ENCODE measurements at regions not wholly inside any gene's neighbourhood (a gene's known extent, or its start where the extent isn't known, plus 50 kb on each side); places are given as distances from the start of the nearest gene placed in this dataset.

DNA sequence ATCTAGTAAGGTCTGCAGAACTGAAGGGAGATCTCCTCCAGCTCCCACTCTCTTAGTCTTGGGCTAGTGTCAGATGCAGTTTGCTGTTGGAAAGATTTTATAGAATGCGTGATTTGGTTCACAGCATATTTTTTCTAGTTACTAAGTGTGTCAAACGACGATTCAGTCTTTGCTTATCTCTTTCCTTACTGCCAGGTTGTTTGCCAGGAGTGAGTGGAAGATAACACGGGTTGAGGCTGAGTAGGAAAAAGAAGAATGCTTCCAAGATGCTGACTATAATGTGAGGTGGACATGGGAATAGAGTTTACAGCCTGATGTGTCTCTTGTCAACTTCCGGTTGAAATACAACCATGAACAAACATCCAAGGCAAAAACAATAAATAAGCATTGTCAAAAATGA is 141.4 kb downstream of the GDAP2 start:
- WGBS (ENCODE audit: extremely low coverage, insufficient coverage, low lambda C conversion rate), result no CpG with 5 or more reads among the region's 5 CpGs
- DNase-seq, result no peak
- Histone ChIP-seq H3K9ac (ENCODE audit: low read length) (no peak overlapping the region), H3K18ac (ENCODE audit: low read length) (no peak overlapping the region), H3K4me3 (ENCODE audit: low read length) (no peak overlapping the region), H3K36me3 (ENCODE audit: control insufficient read depth, insufficient read depth, low read length) (no peaks in the 10 kb centered on the region), H2BK120ac (ENCODE audit: low read depth, low read length) (no peak overlapping the region), H3K56ac (ENCODE audit: low read length) (no peak overlapping the region), H2BK5ac (ENCODE audit: low read length) (no peak overlapping the region), H4K5ac (ENCODE audit: low read length) (no peak overlapping the region), H2AK5ac (ENCODE audit: low read length) (no peak overlapping the region), H3K23ac (ENCODE audit: low read length) (no peak overlapping the region), H3K79me1 (ENCODE audit: low read length) (no peaks in the 10 kb centered on the region), H3K4me1 (ENCODE audit: control insufficient read depth, low read depth, low read length) (no peaks in the 10 kb centered on the region), H2BK15ac (replicated peaks; ENCODE audit: low read depth) (no peak overlapping the region), H3K27ac (ENCODE audit: low read depth, low read length) (no peak overlapping the region), H3K4me2 (ENCODE audit: low read length) (no peak overlapping the region), H4K8ac (ENCODE audit: low read depth, low read length) (no peak overlapping the region), H3K4ac (ENCODE audit: low read depth, low read length) (no peak overlapping the region), H3K27me3 (ENCODE audit: insufficient read depth, low read length, poor library complexity) (no peaks in the 10 kb centered on the region), H3K79me2 (ENCODE audit: control insufficient read depth, insufficient read depth, low read length) (no peaks in the 10 kb centered on the region)

DNA sequence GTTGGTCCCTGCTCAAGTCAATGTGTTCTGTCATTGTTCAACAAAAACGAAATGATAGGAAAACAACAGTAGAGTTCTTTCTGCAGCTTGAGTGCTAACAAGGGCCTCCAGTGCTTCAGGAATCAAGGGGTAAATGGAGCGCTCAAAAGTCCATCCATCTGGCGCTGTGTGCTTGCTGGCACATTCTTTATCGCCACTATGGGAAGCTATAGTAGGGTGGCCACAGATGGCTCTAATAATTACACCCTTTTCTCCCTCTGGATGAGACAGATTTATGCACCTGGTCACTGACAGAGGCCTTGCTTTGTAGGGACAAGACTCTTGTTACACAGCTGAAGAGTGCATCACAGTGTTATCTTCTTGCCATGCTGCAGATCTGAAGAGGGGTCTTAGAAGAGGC is 136.0 kb downstream of the GDAP2 start:
- no peaks in the 10 kb centered on the region for H3K79me2 ChIP-seq (ENCODE audit: control insufficient read depth, insufficient read depth, low read length)
- no peak for DNase-seq
- no peak overlapping the region for H3K23ac ChIP-seq (ENCODE audit: low read length)
- no peak overlapping the region for H2AK5ac ChIP-seq (ENCODE audit: low read length)
- no peaks in the 10 kb centered on the region for H3K79me1 ChIP-seq (ENCODE audit: low read length)
- no peak overlapping the region for H3K56ac ChIP-seq (ENCODE audit: low read length)
- H3K18ac ChIP-seq (ENCODE audit: low read length), result no peak overlapping the region
- no peak overlapping the region for H4K8ac ChIP-seq (ENCODE audit: low read depth, low read length)
- no peaks in the 10 kb centered on the region for H3K4me1 ChIP-seq (ENCODE audit: control insufficient read depth, low read depth, low read length)
- WGBS (ENCODE audit: extremely low coverage, insufficient coverage, low lambda C conversion rate), result no CpG with 5 or more reads among the region's 4 CpGs
- H3K36me3 ChIP-seq (ENCODE audit: control insufficient read depth, insufficient read depth, low read length), result no peaks in the 10 kb centered on the region
- no peak overlapping the region for H3K27ac ChIP-seq (ENCODE audit: low read depth, low read length)
- no peak overlapping the region for H3K4ac ChIP-seq (ENCODE audit: low read depth, low read length)
- H2BK120ac ChIP-seq (ENCODE audit: low read depth, low read length), result no peak overlapping the region
- H3K4me2 ChIP-seq (ENCODE audit: low read length), result no peak overlapping the region
- H3K4me3 ChIP-seq (ENCODE audit: low read length), result no peak overlapping the region
- H2BK5ac ChIP-seq (ENCODE audit: low read length), result no peak overlapping the region
- no peak overlapping the region for H4K5ac ChIP-seq (ENCODE audit: low read length)
- H3K9ac ChIP-seq (ENCODE audit: low read length), result no peak overlapping the region
- H2BK15ac ChIP-seq (replicated peaks; ENCODE audit: low read depth), result no peak overlapping the region
- no peaks in the 10 kb centered on the region for H3K27me3 ChIP-seq (ENCODE audit: insufficient read depth, low read length, poor library complexity)

DNA sequence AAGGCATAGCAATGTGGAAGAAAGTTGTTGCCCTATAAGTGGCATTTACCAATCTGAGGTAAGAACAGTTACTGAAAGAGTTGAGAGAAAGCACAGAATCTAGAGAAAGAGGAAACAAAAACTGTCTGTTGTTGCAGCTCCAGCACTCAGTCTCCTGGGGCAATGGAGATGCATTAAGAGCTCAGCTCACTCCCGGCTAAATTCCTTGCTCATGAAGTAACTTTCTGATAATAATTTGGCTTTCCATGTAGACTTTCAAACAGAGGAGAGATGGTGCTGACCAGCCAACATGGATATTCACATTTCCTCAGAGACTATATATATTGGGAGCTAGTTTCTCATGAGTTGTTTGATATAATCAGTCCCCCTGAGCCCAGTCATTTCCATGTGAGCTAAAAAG is 135.3 kb downstream of the GDAP2 start:
- no peak overlapping the region for H3K18ac ChIP-seq (ENCODE audit: low read length)
- no peak overlapping the region for H3K23ac ChIP-seq (ENCODE audit: low read length)
- no peak overlapping the region for H2BK15ac ChIP-seq (replicated peaks; ENCODE audit: low read depth)
- H3K4ac ChIP-seq (ENCODE audit: low read depth, low read length), result no peak overlapping the region
- H3K4me2 ChIP-seq (ENCODE audit: low read length), result no peak overlapping the region
- no peaks in the 10 kb centered on the region for H3K4me1 ChIP-seq (ENCODE audit: control insufficient read depth, low read depth, low read length)
- no peak overlapping the region for H4K8ac ChIP-seq (ENCODE audit: low read depth, low read length)
- no peaks in the 10 kb centered on the region for H3K36me3 ChIP-seq (ENCODE audit: control insufficient read depth, insufficient read depth, low read length)
- no peak overlapping the region for H2AK5ac ChIP-seq (ENCODE audit: low read length)
- no peak overlapping the region for H3K4me3 ChIP-seq (ENCODE audit: low read length)
- no peaks in the 10 kb centered on the region for H3K79me1 ChIP-seq (ENCODE audit: low read length)
- H3K9ac ChIP-seq (ENCODE audit: low read length), result no peak overlapping the region
- no peak overlapping the region for H3K56ac ChIP-seq (ENCODE audit: low read length)
- WGBS (ENCODE audit: extremely low coverage, insufficient coverage, low lambda C conversion rate), result no CpG with 5 or more reads among the region's 1 CpG
- H3K27ac ChIP-seq (ENCODE audit: low read depth, low read length), result no peak overlapping the region
- no peak overlapping the region for H2BK5ac ChIP-seq (ENCODE audit: low read length)
- no peak overlapping the region for H2BK120ac ChIP-seq (ENCODE audit: low read depth, low read length)
- no peak for DNase-seq
- no peaks in the 10 kb centered on the region for H3K27me3 ChIP-seq (ENCODE audit: insufficient read depth, low read length, poor library complexity)
- H4K5ac ChIP-seq (ENCODE audit: low read length), result no peak overlapping the region
- H3K79me2 ChIP-seq (ENCODE audit: control insufficient read depth, insufficient read depth, low read length), result no peaks in the 10 kb centered on the region

DNA sequence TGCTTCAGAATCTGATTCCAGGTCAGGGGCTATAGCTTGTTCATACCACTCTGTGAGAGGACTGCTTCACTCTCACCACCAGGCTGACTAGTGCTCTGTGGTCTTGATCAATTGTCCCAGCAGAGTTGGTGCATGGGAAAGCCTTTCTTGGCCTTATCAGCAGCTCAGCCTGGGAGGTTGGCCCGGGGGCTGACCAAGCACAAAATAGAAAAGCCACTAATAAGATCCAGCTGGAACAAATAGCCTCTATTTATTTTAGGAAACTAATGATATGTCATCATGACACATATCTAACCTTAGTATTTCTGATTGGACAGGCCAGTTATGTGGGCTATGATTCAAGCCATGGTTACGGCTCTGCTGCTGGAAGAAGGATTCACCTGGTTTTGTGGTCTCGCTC is 134.2 kb downstream of the GDAP2 start:
- Histone ChIP-seq H3K4me3 (ENCODE audit: low read length) (no peak overlapping the region), H2BK5ac (ENCODE audit: low read length) (no peak overlapping the region), H3K27ac (ENCODE audit: low read depth, low read length) (no peak overlapping the region), H4K5ac (ENCODE audit: low read length) (no peak overlapping the region), H3K4ac (ENCODE audit: low read depth, low read length) (no peak overlapping the region), H3K79me2 (ENCODE audit: control insufficient read depth, insufficient read depth, low read length) (no peaks in the 10 kb centered on the region), H2AK5ac (ENCODE audit: low read length) (no peak overlapping the region), H3K27me3 (ENCODE audit: insufficient read depth, low read length, poor library complexity) (no peaks in the 10 kb centered on the region), H3K4me2 (ENCODE audit: low read length) (no peak overlapping the region), H2BK120ac (ENCODE audit: low read depth, low read length) (no peak overlapping the region), H4K8ac (ENCODE audit: low read depth, low read length) (no peak overlapping the region), H3K56ac (ENCODE audit: low read length) (no peak overlapping the region), H2BK15ac (replicated peaks; ENCODE audit: low read depth) (no peak overlapping the region), H3K79me1 (ENCODE audit: low read length) (no peaks in the 10 kb centered on the region), H3K4me1 (ENCODE audit: control insufficient read depth, low read depth, low read length) (no peaks in the 10 kb centered on the region), H3K9ac (ENCODE audit: low read length) (no peak overlapping the region), H3K18ac (ENCODE audit: low read length) (no peak overlapping the region), H3K36me3 (ENCODE audit: control insufficient read depth, insufficient read depth, low read length) (no peaks in the 10 kb centered on the region), H3K23ac (ENCODE audit: low read length) (no peak overlapping the region)
- WGBS (ENCODE audit: extremely low coverage, insufficient coverage, low lambda C conversion rate), result no CpG with 5 or more reads among the region's 3 CpGs
- DNase-seq, result peak; percentile 11

DNA sequence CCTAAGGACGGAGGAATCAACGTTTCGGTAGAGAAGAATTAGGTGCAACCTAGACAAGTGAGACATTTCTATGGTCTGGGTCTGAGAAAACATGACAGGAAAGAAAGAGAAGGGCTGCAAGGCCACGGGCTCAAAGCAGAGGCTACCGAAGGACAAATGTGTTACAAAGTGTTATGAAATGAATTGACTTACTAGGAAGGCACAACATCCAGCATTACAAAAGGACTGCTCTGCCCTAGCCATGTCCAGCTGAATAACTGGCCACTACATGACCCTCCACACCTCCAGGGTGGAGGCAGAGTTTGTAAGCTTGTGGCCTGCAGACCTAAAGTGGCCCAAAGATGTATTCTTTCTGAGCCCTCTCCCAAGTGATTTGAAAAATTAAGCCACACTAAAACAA is 133.6 kb downstream of the GDAP2 start:
- Histone ChIP-seq H2BK120ac (ENCODE audit: low read depth, low read length) (no peak overlapping the region), H3K4me2 (ENCODE audit: low read length) (no peak overlapping the region), H3K4me3 (ENCODE audit: low read length) (no peak overlapping the region), H2AK5ac (ENCODE audit: low read length) (no peak overlapping the region), H3K56ac (ENCODE audit: low read length) (no peak overlapping the region), H2BK15ac (replicated peaks; ENCODE audit: low read depth) (no peak overlapping the region), H3K4me1 (ENCODE audit: control insufficient read depth, low read depth, low read length) (no peaks in the 10 kb centered on the region), H3K36me3 (ENCODE audit: control insufficient read depth, insufficient read depth, low read length) (no peaks in the 10 kb centered on the region), H3K18ac (ENCODE audit: low read length) (no peak overlapping the region), H3K27ac (ENCODE audit: low read depth, low read length) (no peak overlapping the region), H3K79me1 (ENCODE audit: low read length) (no peaks in the 10 kb centered on the region), H3K9ac (ENCODE audit: low read length) (no peak overlapping the region), H2BK5ac (ENCODE audit: low read length) (no peak overlapping the region), H3K23ac (ENCODE audit: low read length) (no peak overlapping the region), H3K27me3 (ENCODE audit: insufficient read depth, low read length, poor library complexity) (no peaks in the 10 kb centered on the region), H4K5ac (ENCODE audit: low read length) (no peak overlapping the region), H3K4ac (ENCODE audit: low read depth, low read length) (no peak overlapping the region), H3K79me2 (ENCODE audit: control insufficient read depth, insufficient read depth, low read length) (no peaks in the 10 kb centered on the region), H4K8ac (ENCODE audit: low read depth, low read length) (no peak overlapping the region)
- no CpG with 5 or more reads among the region's 5 CpGs for WGBS (ENCODE audit: extremely low coverage, insufficient coverage, low lambda C conversion rate)
- DNase-seq, result no peak

DNA sequence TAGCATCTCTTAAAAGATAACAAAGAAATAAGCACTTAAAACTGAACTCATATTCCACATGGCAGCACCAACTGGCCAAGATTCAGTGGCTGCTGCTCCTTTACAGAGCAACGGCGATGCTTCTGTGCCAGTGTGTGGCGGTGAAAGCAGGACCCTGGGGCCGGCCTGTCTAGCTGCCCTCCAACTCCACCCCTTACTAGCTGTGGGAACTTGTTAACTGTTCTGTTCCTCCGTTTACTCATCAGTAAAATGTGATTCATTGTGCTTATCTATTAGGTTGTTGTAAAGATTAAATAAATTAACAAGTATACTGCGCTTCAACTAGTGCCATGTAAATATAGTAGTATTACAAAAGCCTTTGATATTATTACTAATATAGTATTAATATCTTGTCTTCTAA is 133.2 kb downstream of the GDAP2 start:
- no peak overlapping the region for H3K23ac ChIP-seq (ENCODE audit: low read length)
- no peaks in the 10 kb centered on the region for H3K27me3 ChIP-seq (ENCODE audit: insufficient read depth, low read length, poor library complexity)
- H3K4me2 ChIP-seq (ENCODE audit: low read length), result no peak overlapping the region
- no peak overlapping the region for H2BK15ac ChIP-seq (replicated peaks; ENCODE audit: low read depth)
- no peaks in the 10 kb centered on the region for H3K79me1 ChIP-seq (ENCODE audit: low read length)
- H3K79me2 ChIP-seq (ENCODE audit: control insufficient read depth, insufficient read depth, low read length), result no peaks in the 10 kb centered on the region
- no peak overlapping the region for H3K4ac ChIP-seq (ENCODE audit: low read depth, low read length)
- no peak overlapping the region for H3K9ac ChIP-seq (ENCODE audit: low read length)
- WGBS (ENCODE audit: extremely low coverage, insufficient coverage, low lambda C conversion rate), result no CpG with 5 or more reads among the region's 6 CpGs
- H2BK5ac ChIP-seq (ENCODE audit: low read length), result no peak overlapping the region
- H3K27ac ChIP-seq (ENCODE audit: low read depth, low read length), result no peak overlapping the region
- no peak for DNase-seq
- no peak overlapping the region for H2BK120ac ChIP-seq (ENCODE audit: low read depth, low read length)
- no peak overlapping the region for H3K4me3 ChIP-seq (ENCODE audit: low read length)
- no peak overlapping the region for H4K8ac ChIP-seq (ENCODE audit: low read depth, low read length)
- H4K5ac ChIP-seq (ENCODE audit: low read length), result no peak overlapping the region
- H3K4me1 ChIP-seq (ENCODE audit: control insufficient read depth, low read depth, low read length), result no peaks in the 10 kb centered on the region
- H3K56ac ChIP-seq (ENCODE audit: low read length), result no peak overlapping the region
- H3K18ac ChIP-seq (ENCODE audit: low read length), result no peak overlapping the region
- no peaks in the 10 kb centered on the region for H3K36me3 ChIP-seq (ENCODE audit: control insufficient read depth, insufficient read depth, low read length)
- H2AK5ac ChIP-seq (ENCODE audit: low read length), result no peak overlapping the region

All from mesendoderm (in vitro differentiated cells).